KG1 (cell line): ENCODE measurements at regions not wholly inside any gene's neighbourhood (a gene's known extent, or its start where the extent isn't known, plus 50 kb on each side); places are given as distances from the start of the nearest gene placed in this dataset.

ENCODE experiments used
- DNase-seq: peaks from one replicate; lab custom pipeline; 2025; lab: John Stamatoyannopoulos, UW

- DNase-seq, result no peak
Observed at GRCh38 chr10:128814024-128814423, 653.0 kb upstream of the MGMT start.

DNA sequence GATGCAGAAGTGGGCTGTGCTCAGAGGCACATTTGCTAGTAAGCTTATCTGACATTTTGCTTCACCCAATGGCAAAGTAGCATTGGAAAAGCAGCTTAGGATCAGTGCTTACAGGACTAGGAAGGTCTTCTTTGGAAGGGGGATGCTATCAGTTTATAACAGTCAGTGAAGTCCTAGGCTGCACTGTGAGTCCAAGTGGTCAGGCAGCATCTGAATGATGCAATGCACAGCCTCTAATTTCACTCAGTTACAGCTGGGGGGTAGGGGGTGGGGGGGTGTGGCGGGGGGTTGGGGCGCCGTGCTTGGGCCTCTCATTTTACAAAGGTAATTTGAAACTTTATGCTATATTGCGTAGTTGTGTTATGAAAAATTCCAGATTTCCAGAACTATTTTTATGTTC is 652.3 kb upstream of the MGMT start:
- DNase-seq, result no peak

- no peak for DNase-seq
Observed at GRCh38 chr10:128816726-128817125, 650.3 kb upstream of the MGMT start.

- DNase-seq, result no peak
Observed at GRCh38 chr10:128817636-128818035, 649.4 kb upstream of the MGMT start.

- no peak for DNase-seq
Observed at GRCh38 chr10:128820663-128821062, 646.4 kb upstream of the MGMT start.

DNA sequence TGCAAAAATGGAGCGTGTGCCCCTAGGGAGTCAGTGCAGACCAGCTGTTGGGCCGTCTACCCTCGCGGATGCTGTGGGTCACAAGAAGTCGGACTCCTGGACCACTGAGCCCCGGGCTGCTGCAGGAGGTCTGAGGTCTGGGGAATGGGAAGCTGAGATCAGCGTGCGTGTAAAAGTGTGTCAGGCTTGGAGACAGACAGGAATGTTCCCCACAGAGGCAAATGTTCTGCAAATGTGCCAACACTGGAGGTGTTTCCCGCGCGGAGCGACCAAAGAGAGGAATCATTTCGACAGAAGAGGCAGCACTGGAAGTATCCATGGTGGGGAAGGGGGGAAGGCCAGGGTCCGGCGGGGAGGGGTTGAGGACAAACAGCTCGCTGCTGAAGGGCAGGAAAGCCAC is 643.8 kb upstream of the MGMT start:
- no peak for DNase-seq

GRCh38 chr10:128825626-128826025 is 641.4 kb upstream of the MGMT start:
- no peak for DNase-seq

DNA sequence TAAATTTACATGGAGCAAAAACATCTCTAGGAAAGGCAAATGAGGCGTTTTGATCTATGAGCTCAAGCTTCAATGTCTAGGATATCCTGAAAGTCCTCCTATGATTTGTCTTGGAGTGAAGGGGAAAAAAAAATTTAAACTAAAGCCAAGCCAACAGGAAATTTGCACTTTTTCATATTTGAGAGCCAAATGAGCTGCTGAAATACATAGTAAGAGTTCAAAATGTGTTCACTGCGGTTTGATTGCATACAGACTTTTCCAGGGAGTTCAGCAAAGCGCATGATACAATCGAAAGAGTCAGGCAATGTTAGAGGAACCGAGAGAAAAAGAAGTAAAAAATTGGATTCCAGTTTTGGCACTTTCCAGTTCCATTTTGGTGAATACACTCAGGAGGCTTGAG is 633.4 kb upstream of the MGMT start:
- no peak for DNase-seq

GRCh38 chr10:128835361-128835760 is 631.7 kb upstream of the MGMT start:
- DNase-seq, result no peak

DNA sequence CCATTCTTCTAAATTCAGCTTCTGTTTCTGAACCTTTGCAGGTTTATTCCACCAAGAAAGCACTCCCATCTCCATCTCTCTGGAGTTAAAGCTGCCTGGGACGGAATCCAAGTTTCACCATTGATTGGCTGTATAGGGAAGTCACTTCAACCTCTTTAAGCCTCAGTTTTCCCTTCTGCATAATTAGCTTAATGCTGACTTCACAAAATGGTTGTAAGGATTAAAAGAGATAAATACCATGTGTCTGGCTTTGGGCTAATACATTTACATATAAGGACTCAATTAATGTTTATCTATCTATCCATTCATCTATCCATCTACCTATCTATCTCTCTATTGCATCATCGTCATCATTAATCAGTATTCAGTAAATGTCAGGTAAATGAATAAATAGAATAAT is 629.6 kb upstream of the MGMT start:
- DNase-seq, result no peak

DNA sequence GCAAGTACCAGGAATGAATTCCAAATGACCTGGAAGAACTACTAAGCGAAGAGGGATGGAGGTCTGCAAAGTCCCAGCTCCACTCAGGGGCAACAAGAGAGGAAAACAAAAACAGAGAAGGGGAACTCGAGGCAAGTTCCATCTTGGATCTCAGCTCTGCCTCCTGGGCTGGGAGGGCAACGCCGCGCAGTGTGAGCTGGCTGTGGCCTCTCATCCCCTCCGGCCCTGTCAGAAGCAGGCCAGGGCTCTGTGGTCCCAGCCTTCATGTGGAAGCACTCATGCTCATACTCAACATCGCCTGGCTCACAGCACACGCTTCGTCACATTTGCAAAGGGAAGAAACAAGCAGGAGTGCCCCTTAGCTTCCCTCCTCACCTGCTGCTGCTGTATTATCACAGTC is 627.9 kb upstream of the MGMT start:
- no peak for DNase-seq

- no peak for DNase-seq
Observed at GRCh38 chr10:128839701-128840100, 627.3 kb upstream of the MGMT start.

DNA sequence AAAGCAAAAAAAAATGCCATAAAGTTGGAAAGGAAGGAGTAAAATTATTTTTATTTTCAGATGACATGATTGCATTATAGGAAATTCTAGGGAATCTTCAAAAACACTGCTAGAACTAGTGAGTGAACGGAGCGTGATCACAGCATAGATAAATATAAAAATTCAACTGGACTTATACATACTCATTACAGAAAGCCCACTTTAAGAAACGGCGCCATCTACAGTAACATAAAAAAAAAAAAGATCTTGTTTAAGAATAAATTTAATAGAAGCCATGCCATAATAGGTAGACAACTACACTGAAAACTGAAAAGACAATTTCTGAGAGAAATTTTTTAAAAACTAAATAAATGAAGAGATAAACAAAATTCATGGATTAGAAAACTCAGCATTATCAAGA is 623.1 kb upstream of the MGMT start:
- DNase-seq, result no peak

- DNase-seq, result no peak
Observed at GRCh38 chr10:128846927-128847326, 620.1 kb upstream of the MGMT start.

GRCh38 chr10:128848810-128849209 is 618.2 kb upstream of the MGMT start:
- DNase-seq, result no peak

- DNase-seq, result no peak
Observed at GRCh38 chr10:128850647-128851046, 616.4 kb upstream of the MGMT start.

DNA sequence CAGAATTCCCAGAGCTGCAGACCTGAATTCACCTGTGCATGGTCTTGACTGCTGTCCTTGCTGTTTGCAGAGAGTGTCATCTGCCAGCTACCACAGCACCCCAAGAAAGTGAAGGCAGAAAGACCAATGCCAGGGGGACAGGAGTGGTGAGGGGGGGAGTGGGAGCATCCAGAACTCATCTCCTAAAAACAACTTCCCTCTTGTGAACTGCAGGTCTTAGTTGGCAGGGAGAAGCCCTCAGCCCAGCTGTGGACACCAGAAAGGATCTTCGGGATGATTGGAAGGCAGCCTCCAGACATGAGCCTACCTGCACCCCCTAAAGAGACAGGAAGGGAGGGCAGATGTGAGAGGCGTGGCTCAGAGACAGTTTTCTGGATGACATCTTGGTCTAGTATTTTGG is 615.8 kb upstream of the MGMT start:
- DNase-seq, result no peak

- DNase-seq, result no peak
Observed at GRCh38 chr10:128851726-128852125, 615.3 kb upstream of the MGMT start.

- DNase-seq, result no peak
Observed at GRCh38 chr10:128852449-128852848, 614.6 kb upstream of the MGMT start.

GRCh38 chr10:128852902-128853301 is 614.1 kb upstream of the MGMT start:
- no peak for DNase-seq

- DNase-seq, result no peak
Observed at GRCh38 chr10:128853537-128853936, 613.5 kb upstream of the MGMT start.

DNA sequence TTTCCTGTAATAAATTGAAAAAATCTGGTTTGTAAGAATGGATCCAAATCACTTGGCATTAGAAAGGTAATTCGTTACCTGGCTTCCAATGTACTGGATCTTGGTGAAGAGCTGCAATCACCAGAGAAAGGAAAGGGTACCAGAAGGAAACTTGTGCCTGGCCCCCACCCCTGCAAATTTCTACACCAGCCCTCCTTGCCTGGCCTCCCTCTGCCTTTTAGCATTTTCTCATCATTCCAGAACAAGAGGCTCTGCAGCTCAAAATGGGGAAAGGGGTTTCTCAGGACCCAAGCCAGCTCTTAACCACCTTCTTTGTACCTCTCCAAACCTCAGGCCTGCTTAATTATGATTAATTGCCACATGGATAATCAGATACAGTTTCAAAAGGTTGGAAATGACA is 612.8 kb upstream of the MGMT start:
- no peak for DNase-seq

DNA sequence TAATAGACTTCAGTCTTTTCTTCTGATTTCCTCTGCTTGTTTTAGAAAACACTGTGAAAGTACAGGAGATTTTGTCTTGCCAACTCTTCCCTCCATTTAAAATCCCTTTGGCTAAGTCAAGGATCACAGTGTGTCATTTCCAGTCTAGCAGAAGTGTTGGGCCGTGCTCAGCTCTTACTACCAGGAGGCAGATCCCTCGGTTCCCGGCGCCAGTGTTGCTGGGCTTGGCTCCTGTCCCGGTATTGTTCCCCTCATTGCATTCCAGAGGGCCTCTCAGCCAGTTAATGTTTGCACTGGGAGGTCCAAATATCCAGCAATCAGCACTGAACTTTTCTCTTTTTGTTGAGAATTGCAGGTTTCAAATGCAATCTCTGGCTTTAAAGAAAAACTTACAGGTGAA is 612.1 kb upstream of the MGMT start:
- no peak for DNase-seq

DNA sequence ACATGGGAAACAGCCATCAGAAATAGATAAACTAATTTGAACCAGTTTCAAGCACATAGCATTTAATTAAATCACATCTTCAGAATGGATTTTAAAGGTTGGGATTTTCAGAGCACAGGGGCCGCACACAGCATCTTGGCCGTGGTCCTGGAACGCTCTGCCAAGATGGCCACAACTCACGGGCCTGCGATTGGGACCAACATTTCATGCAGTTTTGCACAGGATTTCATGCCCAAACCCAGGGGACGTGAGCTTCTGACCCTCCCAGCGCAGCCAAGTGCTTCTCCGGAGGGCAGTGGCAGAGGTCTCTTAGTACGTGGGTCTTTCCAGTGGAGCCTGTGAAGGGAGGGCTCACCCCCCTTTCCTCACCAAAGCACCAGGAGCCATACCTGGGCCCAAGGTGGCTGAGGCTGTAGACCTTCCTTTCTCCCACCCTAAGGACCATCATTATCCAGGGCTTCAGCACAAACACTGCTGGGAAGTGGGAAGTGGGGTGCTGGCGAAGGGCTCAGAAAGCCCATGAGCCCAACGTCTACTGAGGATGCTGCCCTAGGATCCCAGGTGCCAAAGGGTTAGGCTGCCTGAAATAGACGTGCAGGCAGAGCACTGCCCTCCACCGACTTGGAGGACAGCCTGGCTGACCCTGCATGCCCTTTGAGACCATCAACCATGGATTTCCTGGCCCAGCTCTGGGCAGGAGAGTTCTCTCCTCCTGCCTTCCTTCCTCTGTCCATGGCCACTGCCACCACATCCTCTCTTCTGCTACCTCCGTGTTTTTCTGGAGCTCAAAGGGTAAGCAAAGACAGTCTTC is 611.2 kb upstream of the MGMT start:
- DNase-seq, result no peak
